Astrocyte of the spinal cord (primary cell): ENCODE measurements at regions not wholly inside any gene's neighbourhood (a gene's known extent, or its start where the extent isn't known, plus 50 kb on each side); places are given as distances from the start of the nearest gene placed in this dataset.
A peak's percentile ranks its signal among the peaks of the same experiment; 100 is the strongest.

Experiments
- DNase-seq: peaks from one replicate; pipeline ENCODE4 v3.0.0; 2011; ENCODE audit warnings: low read depth, low spot score
- H3K4me3 ChIP-seq: 2 replicates; pipeline ENCODE4 v1.5.1; 2011; ENCODE audit warnings: low read depth, mild to moderate bottlenecking, low read length, moderate library complexity
- in situ Hi-C: cut with HindIII; loops from 2 replicates; pipeline ENCODE4 v1.10.0; 2017; ENCODE audit warnings: low sequenced_read_pairs
- TF ChIP-seq, protein P1 (sequence below): IDR thresholded peaks from 2 replicates; pipeline ENCODE4 v1.5.1; 2012; ENCODE audit warnings: low read depth, mild to moderate bottlenecking, low read length, inconsistent platforms

DNA sequence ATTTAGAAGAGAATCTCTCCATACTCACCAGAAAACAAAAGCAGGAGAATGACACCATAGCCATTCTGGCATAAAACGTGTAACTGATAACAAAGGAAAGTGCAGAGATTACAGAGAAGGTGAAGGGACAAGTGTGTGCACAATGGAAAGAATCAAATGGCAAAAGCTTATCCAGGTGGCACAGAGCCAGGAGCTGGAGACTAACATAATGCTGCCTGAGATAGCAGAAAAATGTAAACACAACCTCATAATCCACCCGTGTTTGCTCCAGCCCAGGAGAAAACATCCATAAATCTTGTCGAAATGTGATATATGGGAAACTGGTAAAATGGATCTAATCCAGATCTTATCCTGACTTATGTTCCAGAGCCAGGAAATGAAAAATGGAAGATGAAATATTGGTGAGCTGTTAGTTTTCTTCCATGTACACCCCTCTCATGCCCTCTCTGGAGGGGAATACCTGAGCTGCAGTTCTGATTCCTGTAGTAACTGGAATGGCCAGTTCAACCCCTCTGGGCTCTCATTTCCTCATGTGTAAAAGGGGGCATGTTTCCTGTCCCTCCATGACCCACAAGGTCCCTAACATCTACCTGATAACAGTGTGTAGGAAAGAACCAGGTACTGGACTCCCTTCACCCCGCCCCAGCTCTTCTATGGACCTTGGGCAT, 212.3 kb upstream of the DAPK1 start:
- H3K4me3 ChIP-seq: no peak overlapping the region
- DNase-seq: no peak
- TF ChIP-seq, protein P1, sequence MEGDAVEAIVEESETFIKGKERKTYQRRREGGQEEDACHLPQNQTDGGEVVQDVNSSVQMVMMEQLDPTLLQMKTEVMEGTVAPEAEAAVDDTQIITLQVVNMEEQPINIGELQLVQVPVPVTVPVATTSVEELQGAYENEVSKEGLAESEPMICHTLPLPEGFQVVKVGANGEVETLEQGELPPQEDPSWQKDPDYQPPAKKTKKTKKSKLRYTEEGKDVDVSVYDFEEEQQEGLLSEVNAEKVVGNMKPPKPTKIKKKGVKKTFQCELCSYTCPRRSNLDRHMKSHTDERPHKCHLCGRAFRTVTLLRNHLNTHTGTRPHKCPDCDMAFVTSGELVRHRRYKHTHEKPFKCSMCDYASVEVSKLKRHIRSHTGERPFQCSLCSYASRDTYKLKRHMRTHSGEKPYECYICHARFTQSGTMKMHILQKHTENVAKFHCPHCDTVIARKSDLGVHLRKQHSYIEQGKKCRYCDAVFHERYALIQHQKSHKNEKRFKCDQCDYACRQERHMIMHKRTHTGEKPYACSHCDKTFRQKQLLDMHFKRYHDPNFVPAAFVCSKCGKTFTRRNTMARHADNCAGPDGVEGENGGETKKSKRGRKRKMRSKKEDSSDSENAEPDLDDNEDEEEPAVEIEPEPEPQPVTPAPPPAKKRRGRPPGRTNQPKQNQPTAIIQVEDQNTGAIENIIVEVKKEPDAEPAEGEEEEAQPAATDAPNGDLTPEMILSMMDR: no peak
- in situ Hi-C loops: no loop called here

DNA sequence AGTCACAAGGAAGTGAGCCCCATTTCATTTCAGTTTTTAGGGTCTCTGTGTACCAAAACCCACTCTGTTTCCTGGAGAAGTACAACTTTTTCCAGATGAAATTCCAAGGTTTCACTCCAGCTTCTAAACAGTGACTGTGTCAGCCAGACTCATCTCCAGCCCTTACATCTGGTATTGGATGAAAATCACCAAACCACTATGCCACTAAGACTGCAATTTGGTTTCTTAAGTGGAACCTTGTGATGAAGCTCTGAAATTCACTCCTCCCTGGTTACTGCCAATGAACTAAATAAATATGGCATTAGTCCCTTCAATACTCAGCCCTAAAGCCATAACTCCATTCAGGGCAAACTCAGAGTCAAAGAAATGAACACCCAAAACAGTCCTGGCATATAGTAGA, 211.2 kb upstream of the DAPK1 start:
- no peak for DNase-seq
- in situ Hi-C loops: no loop called here
- TF ChIP-seq, protein P1: no peak
- H3K4me3 ChIP-seq: no peak overlapping the region

DNA sequence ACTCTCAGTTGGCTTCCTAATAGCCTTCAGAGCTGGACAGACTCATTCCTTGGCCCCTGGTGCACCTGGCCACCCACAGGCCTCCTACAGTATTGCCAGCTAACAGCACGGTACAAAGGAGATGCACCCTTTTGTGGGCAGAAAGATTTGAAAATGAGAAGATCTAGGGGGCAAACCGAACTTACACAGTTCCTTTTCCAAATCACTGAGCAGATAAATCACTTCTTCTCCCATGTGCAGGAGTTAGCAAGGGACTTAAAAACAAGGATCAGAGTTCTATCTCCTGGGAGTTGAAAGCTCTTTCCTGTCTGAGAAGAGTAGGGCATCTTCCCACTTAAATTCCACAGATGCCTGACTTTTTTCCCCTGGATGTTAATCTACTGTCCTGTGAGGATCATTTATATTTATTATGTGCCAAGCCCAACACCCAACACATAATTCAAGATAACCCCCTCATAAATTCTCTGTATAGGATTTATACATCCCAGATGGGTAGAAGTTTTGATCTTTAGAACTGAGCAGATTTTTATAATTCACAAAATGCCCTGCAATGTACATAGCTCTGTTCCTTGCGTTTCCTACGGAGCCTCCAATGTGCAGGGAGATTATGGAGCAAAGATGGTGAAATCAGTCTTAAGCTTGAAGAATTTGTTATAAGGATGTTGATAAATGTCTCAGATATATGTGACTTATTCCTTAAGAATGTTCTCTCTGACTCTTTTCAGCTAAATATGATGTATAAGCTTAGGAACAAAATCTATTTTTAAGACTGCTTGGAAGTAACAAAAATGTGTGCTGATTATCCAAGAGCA, 207.2 kb upstream of the DAPK1 start:
- TF ChIP-seq, protein P1: peak; percentile 32
- H3K4me3 ChIP-seq: no peak overlapping the region
- in situ Hi-C loops: no loop called here
- peak; percentile 65 for DNase-seq

DNA sequence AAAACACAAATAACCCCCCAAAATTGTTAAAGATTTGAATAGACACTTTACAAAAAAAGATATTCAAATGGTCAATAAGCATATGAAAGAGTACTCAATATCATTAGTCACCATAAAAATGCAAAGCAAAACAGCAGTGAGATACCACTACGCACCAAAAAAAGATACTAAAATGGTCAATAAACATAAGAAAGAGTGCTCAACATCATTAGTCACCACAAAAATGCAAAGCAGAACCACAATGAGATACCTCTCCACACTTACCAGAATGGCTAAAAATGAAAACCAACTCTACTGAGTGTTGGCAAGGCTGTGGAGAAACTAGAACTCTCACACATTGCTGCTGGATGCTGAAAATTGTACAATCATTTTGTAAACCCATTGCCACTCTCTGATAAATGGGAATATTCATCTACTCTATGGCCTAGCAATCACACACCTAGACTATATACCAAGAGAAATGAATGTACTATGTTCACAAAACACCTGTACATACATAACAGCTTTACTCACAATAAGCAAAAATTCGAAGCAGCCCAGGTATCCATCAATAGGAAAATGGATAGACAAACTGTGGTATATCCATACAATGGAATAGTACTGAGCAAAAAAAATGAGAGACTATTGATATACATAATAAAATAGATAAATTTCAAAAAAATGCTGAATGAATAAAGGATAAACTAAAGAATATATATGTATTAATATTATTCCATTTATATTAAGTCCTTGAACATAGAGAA, 205.0 kb upstream of the DAPK1 start:
- no peak overlapping the region for H3K4me3 ChIP-seq
- in situ Hi-C loops: no loop called here
- TF ChIP-seq, protein P1: no peak
- DNase-seq: peak; percentile 39

DNA sequence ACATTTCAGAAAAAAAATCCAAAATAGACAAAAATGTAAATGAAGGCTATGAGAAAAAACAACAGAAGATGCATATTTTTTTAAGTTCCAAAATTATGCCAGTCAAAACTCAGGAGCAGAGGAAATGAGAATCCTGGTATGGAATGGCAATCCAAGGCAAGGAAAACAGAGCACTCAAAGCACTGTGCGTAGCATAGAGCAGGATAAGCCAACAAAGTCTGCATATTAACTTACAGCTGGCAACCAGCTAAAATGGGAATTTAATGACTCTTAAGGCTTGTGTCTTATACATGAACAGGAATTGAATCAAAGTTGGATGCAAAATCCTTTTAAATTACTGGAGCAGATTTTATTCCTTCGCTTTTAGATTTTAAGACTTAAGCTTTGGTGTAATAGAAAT, 203.5 kb upstream of the DAPK1 start:
- TF ChIP-seq, protein P1: no peak
- no peak for DNase-seq
- no peak overlapping the region for H3K4me3 ChIP-seq
- in situ Hi-C loops: no loop called here

DNA sequence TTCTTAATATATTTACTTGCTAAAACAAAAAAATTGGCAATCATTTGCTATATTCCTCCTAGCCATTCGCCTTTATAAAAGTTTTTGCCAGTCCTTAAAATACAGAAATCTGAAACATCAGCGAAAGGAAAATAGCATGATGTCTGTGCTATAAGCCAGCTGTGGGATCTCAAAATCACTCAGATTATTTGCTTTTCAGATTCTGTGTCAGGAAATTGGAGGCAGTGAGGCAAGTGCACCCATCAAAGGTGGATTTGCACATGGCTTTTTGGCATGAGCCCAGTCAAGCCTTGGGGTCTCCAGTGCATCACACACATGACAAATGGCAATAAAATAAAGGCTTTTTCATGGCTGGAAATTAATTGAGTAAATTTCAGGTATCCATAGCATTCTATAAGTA, 196.8 kb upstream of the DAPK1 start:
- no peak overlapping the region for H3K4me3 ChIP-seq
- in situ Hi-C loops: no loop called here
- no peak for DNase-seq
- TF ChIP-seq, protein P1: no peak
